ENCODE measurements at regions not wholly inside any gene's neighbourhood (a gene's known extent, or its start where the extent isn't known, plus 50 kb on each side); places are given as distances from the start of the nearest gene placed in this dataset.

GRCh38 chr5:124962735-124963134, 216.3 kb upstream of the ZNF608 start:
- TF ChIP-seq POLR2AphosphoS5 (IDR thresholded peaks at IDR 0.05; ENCODE audit: insufficient read depth, low read depth, low read length), result no peak
- TF ChIP-seq POLR2A (IDR thresholded peaks at IDR 0.05; ENCODE audit: low read depth, low read length), result no peak
- no peak for TF ChIP-seq GATA2 (IDR thresholded peaks at IDR 0.05; ENCODE audit: insufficient read depth, insufficient read length, low read depth, low read length)
- TF ChIP-seq CTCF (IDR thresholded peaks at IDR 0.05; ENCODE audit: extremely low read depth in 1 of 2, insufficient read depth in 1 of 2, low read depth in 1 of 2, low read length in 2 of 2), result no peak
- no peak for TF ChIP-seq JUN (IDR thresholded peaks at IDR 0.05; ENCODE audit: borderline replicate concordance, insufficient read depth, insufficient read length, low read depth)
- TF ChIP-seq EZH2 (IDR thresholded peaks at IDR 0.05; ENCODE audit: borderline replicate concordance, low read depth, low read length, severe bottlenecking), result no peak
- TF ChIP-seq, protein P1, sequence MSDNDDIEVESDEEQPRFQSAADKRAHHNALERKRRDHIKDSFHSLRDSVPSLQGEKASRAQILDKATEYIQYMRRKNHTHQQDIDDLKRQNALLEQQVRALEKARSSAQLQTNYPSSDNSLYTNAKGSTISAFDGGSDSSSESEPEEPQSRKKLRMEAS (IDR thresholded peaks at IDR 0.05; ENCODE audit: insufficient read depth, insufficient read length), result no peak
- TF ChIP-seq MYC (IDR thresholded peaks at IDR 0.05; ENCODE audit: low read depth, low read length), result no peak

All from endothelial cell of umbilical vein (primary cell).